Adrenal gland (tissue), 9 donors: ENCODE measurements at regions not wholly inside any gene's neighbourhood (a gene's known extent, or its start where the extent isn't known, plus 50 kb on each side); places are given as distances from the start of the nearest gene placed in this dataset.

Experiments used
- DNase-seq, 7 donors: peaks; one replicate each; pipeline ENCODE4 v3.0.0-alpha.2; 2019 to 2020
- H3K27ac ChIP-seq, 5 donors: fragments of 200-600 bp; sonication (generic) in 4 of 5; 1 replicate in 3 of 5; 2 replicates in 2 of 5; pipeline versions ENCODE4 v1.5.1 to v1.8.0; 2016 to 2020; ENCODE audit warnings: mild to moderate bottlenecking in 1 of 5
- H3K27me3 ChIP-seq: fragments of 200-600 bp; 2 replicates; pipeline ENCODE4 v1.8.0; 2021
- H3K36me3 ChIP-seq, 2 donors: fragments of 200-600 bp; replicated peaks in 1 of 2; 1 replicate in 1 of 2; 2 replicates in 1 of 2; pipeline versions ENCODE4 v1.5.1 to v1.8.0; 2018 to 2022
- H3K4me1 ChIP-seq, 2 donors: fragments of 200-600 bp; replicated peaks in 1 of 2; 1 replicate in 1 of 2; 2 replicates in 1 of 2; pipeline versions ENCODE4 v1.5.1 to v1.8.0; 2018 to 2021
- H3K4me3 ChIP-seq, 4 donors: fragments of 200-600 bp; sonication (generic) in 3 of 4; one replicate each; pipeline ENCODE4 v1.5.1; 2016 to 2018
- H3K9me3 ChIP-seq, 3 donors: fragments of 200-600 bp; sonication (generic) in 1 of 3; replicated peaks in 1 of 3; 1 replicate in 2 of 3; 2 replicates in 1 of 3; pipeline versions ENCODE4 v1.5.1 to v1.8.0; 2016 to 2021
- CTCF ChIP-seq, 6 experiments: fragments of 450-650 bp in 4 of 6; fragments of 200-600 bp in 2 of 6; sonication (generic) in 1 of 6; IDR thresholded peaks; 1 replicate in 5 of 6; 2 replicates in 1 of 6; pipeline versions ENCODE4 v1.5.1 to v1.8.0; 2016 to 2021; ENCODE audit warnings: antibody characterized with exemption in 6 of 6, mild to moderate bottlenecking in 2 of 6, moderate library complexity in 1 of 6
- POLR2A ChIP-seq, 2 donors: fragments of 450-650 bp; IDR thresholded peaks; one replicate each; pipeline ENCODE4 v1.6.1; 2017; ENCODE audit warnings: antibody characterized with exemption in 2 of 2, mild to moderate bottlenecking in 2 of 2, moderate library complexity in 1 of 2
- WGBS, 4 donors: extraction: QIAGEN DNeasy Blood & Tissue Kit in 2 of 4; methylation state at CpG; one replicate each; pipeline versions ENCODE4 v1.1.5 to v1.1.7; 2013 to 2017; 5-methylcytosine and 5-hydroxymethylcytosine counted together
- intact Hi-C, 2 donors: fragments of 100-400 bp; cut with DNase I; formaldehyde crosslinking; loops; one replicate each; pipeline versions ENCODE4 v1.14.1 to v1.15.0; 2022 to 2023
- donor health status: healthy with polysubstance abuse.
- donor health status: Bipolar disorder and iron deficiency.
- donor health status: DM: yes; HTN: yes; CAD: no.
- donor health status: DM: no; HTN: no; CAD: no.
- donor health status: DM: no; HTN: no; CAD: no.

DNA sequence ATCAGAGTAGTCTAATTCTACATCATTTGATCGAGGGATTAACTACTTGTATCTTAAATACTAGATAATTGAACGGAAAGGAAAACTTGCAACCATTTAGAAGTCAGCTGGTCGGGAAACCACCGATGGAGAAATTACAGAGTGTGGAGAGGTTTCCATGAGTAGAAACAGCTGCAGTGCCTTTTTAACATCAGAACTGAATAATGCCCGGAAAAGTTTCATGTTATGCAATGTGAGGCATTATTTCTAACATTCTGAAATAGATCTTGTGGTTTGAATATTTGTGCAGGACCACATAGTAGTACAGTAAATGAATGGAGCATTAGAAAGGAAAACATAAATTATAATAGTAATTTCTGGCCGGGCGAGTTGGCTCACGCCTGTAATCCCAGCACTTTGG is 88.1 kb upstream of the RNF180 start:
- WGBS, 4 donors, result 81 to 82% (median 81%) methylated on average over 8 of the region's 8 CpGs
- H3K36me3 ChIP-seq, result no peaks in the 10 kb centered on the region
- H3K27me3 ChIP-seq, result no peaks in the 10 kb centered on the region
- no peak overlapping the region for H3K4me3 ChIP-seq
- H3K4me1 ChIP-seq, result no peaks in the 10 kb centered on the region
- no peak overlapping the region for H3K27ac ChIP-seq
- DNase-seq, result no peak
- no peak for TF ChIP-seq CTCF (IDR thresholded peaks at IDR 0.05)
- no peak for TF ChIP-seq POLR2A (IDR thresholded peaks at IDR 0.05)
- intact Hi-C loops, result no loop called here
- H3K9me3 ChIP-seq, result no peaks in the 10 kb centered on the region

DNA sequence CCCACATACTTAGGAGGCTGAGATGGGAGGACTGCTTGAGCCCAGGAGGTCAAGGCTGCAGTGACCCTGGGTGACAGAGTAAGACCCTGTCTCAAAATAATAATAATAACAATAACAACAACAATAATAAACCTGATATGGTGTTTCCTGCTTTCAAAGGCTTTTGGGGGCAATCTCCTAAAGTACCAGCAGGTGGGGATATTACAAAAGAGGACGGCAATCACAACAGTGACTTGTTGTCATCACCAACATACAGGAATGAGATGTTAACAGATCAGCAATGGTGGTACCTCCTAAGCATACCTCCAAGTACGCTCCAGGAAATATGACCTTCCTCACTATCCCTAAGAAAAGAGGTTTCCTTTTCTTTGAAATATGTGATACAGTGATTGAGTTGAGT is 91.1 kb upstream of the RNF180 start:
- Histone ChIP-seq H3K4me3 (no peak overlapping the region), H3K36me3 (no peaks in the 10 kb centered on the region), H3K27me3 (no peaks in the 10 kb centered on the region), H3K4me1 (no peaks in the 10 kb centered on the region), H3K9me3 (no peaks in the 10 kb centered on the region), H3K27ac (no peak overlapping the region)
- intact Hi-C loops, result no loop called here
- 13 to 23% (median 18%) methylated on average over 2 of the region's 2 CpGs for WGBS, 4 donors
- DNase-seq, result peak in 1 of 7 donors; percentile 4
- no peak for TF ChIP-seq POLR2A (IDR thresholded peaks at IDR 0.05)
- peak in 5 of 6 experiments; percentile 23 to 51 (median 39) for TF ChIP-seq CTCF (IDR thresholded peaks at IDR 0.05)

DNA sequence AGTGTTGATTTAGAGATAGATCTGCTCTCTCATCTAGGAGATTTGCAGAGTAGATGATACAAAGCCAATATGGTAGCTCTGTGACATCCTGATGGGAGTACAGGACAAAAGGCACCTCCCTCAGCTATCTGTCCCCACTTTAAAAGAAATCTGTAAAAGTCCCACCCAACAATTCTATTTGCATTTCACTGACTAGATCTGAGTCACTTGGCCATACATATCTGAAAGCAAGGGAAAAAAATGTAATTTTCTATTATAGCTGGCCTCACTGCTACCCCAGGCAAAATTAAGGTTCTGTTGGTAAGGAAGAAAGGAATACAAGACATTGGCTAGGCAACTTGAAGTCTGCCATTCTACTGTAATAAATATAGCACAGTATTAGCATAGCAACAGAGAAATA is 96.2 kb upstream of the RNF180 start:
- DNase-seq, result no peak
- Histone ChIP-seq H3K4me3 (no peak overlapping the region), H3K27ac (no peak overlapping the region), H3K36me3 (no peaks in the 10 kb centered on the region), H3K4me1 (no peaks in the 10 kb centered on the region), H3K9me3 (no peaks in the 10 kb centered on the region), H3K27me3 (no peaks in the 10 kb centered on the region)
- intact Hi-C loops, result no loop called here
- TF ChIP-seq CTCF (IDR thresholded peaks at IDR 0.05), result no peak
- no peak for TF ChIP-seq POLR2A (IDR thresholded peaks at IDR 0.05)

GRCh38 chr5:64050296-64050695 is 88.1 kb upstream of the HTR1A start:
- H3K27me3 ChIP-seq, result no peaks in the 10 kb centered on the region
- H3K36me3 ChIP-seq, result no peaks in the 10 kb centered on the region
- no peak overlapping the region for H3K4me3 ChIP-seq
- DNase-seq, result no peak
- no peaks in the 10 kb centered on the region for H3K4me1 ChIP-seq
- H3K27ac ChIP-seq, result no peak overlapping the region
- intact Hi-C loops, result no loop called here
- H3K9me3 ChIP-seq, result no peaks in the 10 kb centered on the region
- TF ChIP-seq CTCF (IDR thresholded peaks at IDR 0.05) (no peak), POLR2A (IDR thresholded peaks at IDR 0.05) (no peak)
